Ascending aorta (tissue), 2 donors: ENCODE measurements at regions not wholly inside any gene's neighbourhood (a gene's known extent, or its start where the extent isn't known, plus 50 kb on each side); places are given as distances from the start of the nearest gene placed in this dataset.

Source experiments
- DNase-seq, 2 donors: peaks; one replicate each; pipeline ENCODE4 v3.0.0-alpha.2; 2019; ENCODE audit warnings: low spot score in 2 of 2
- H3K27ac ChIP-seq, 2 donors: fragments of 200-600 bp; sonication (generic); one replicate each; pipeline ENCODE4 v1.5.1; 2016 to 2017; ENCODE audit warnings: mild to moderate bottlenecking in 1 of 2
- H3K27me3 ChIP-seq: fragments of 200-600 bp; sonication (generic); one replicate; pipeline ENCODE4 v1.5.1; 2017
- H3K36me3 ChIP-seq, 2 donors: fragments of 200-600 bp; sonication (generic); one replicate each; pipeline ENCODE4 v1.5.1; 2016
- H3K4me1 ChIP-seq, 2 donors: fragments of 200-600 bp; sonication (generic); one replicate each; pipeline ENCODE4 v1.5.1; 2016 to 2017; ENCODE audit warnings: mild to moderate bottlenecking in 1 of 2
- H3K4me3 ChIP-seq, 2 donors: fragments of 200-600 bp; sonication (generic); one replicate each; pipeline ENCODE4 v1.5.1; 2016 to 2017; ENCODE audit warnings: mild to moderate bottlenecking in 1 of 2
- H3K9me3 ChIP-seq, 2 donors: fragments of 200-600 bp; sonication (generic); one replicate each; pipeline ENCODE4 v1.5.1; 2016
- CTCF ChIP-seq, 3 experiments: fragments of 200-600 bp in 2 of 3; fragments of 450-650 bp in 1 of 3; sonication (generic) in 2 of 3; IDR thresholded peaks; one replicate each; pipeline ENCODE4 v1.5.1; 2016 to 2019; ENCODE audit warnings: antibody characterized with exemption in 3 of 3, mild to moderate bottlenecking in 1 of 3, moderate library complexity in 1 of 3
- intact Hi-C: fragments of 100-400 bp; cut with DNase I; formaldehyde crosslinking; loops from one replicate; pipeline ENCODE4 v1.15.1; 2023

GRCh38 chr20:24318569-24319352, 150.7 kb upstream of the SYNDIG1 start:
- intact Hi-C loops = no loop called here
- DNase-seq = no peak
- no peak for TF ChIP-seq CTCF (IDR thresholded peaks at IDR 0.05)
- no peak overlapping the region for H3K27ac ChIP-seq
- no peaks in the 10 kb centered on the region for H3K27me3 ChIP-seq
- H3K9me3 ChIP-seq = no peaks in the 10 kb centered on the region
- H3K36me3 ChIP-seq = no peaks in the 10 kb centered on the region
- H3K4me3 ChIP-seq = no peak overlapping the region
- H3K4me1 ChIP-seq = no peaks in the 10 kb centered on the region

- Histone ChIP-seq H3K36me3 (no peaks in the 10 kb centered on the region), H3K27me3 (no peaks in the 10 kb centered on the region)
Measured at GRCh38 chr20:24317224-24317623, 152.2 kb upstream of the SYNDIG1 start.

GRCh38 chr20:24316731-24317130, 152.7 kb upstream of the SYNDIG1 start:
- H3K36me3 ChIP-seq = no peaks in the 10 kb centered on the region
- H3K27ac ChIP-seq = no peak overlapping the region
- intact Hi-C loops = no loop called here
- H3K27me3 ChIP-seq = no peaks in the 10 kb centered on the region
- DNase-seq = no peak
- no peak for TF ChIP-seq CTCF (IDR thresholded peaks at IDR 0.05)
- H3K9me3 ChIP-seq = no peaks in the 10 kb centered on the region
- H3K4me3 ChIP-seq = no peak overlapping the region
- no peaks in the 10 kb centered on the region for H3K4me1 ChIP-seq

More at GRCh38 chr20:24317224-24317623, 152.2 kb upstream of the SYNDIG1 start:
- Histone ChIP-seq H3K4me3 (no peak overlapping the region), H3K9me3 (no peaks in the 10 kb centered on the region), H3K4me1 (no peaks in the 10 kb centered on the region), H3K27ac (no peak overlapping the region)
- DNase-seq = no peak
- intact Hi-C loops = no loop called here
- no peak for TF ChIP-seq CTCF (IDR thresholded peaks at IDR 0.05)

GRCh38 chr20:24314053-24314452, 155.4 kb upstream of the SYNDIG1 start:
- no peaks in the 10 kb centered on the region for H3K4me1 ChIP-seq
- intact Hi-C loops = no loop called here
- H3K27me3 ChIP-seq = no peaks in the 10 kb centered on the region
- TF ChIP-seq CTCF (IDR thresholded peaks at IDR 0.05) = no peak
- DNase-seq = no peak
- H3K36me3 ChIP-seq = no peaks in the 10 kb centered on the region
- no peak overlapping the region for H3K4me3 ChIP-seq
- H3K27ac ChIP-seq = no peak overlapping the region
- H3K9me3 ChIP-seq = no peaks in the 10 kb centered on the region

- TF ChIP-seq CTCF (IDR thresholded peaks at IDR 0.05) = no peak
- Histone ChIP-seq H3K27ac (no peak overlapping the region), H3K27me3 (no peaks in the 10 kb centered on the region), H3K36me3 (no peaks in the 10 kb centered on the region), H3K9me3 (no peaks in the 10 kb centered on the region), H3K4me3 (no peak overlapping the region), H3K4me1 (no peaks in the 10 kb centered on the region)
- intact Hi-C loops = loop anchor here (10.0 kb wide), 1 partner anchor 165 kb away; no protein-coding TSS in a partner anchor
- no peak for DNase-seq
Measured at GRCh38 chr20:24309596-24309995, 159.8 kb upstream of the SYNDIG1 start.
